EL (cell line): ENCODE measurements at regions not wholly inside any gene's neighbourhood (a gene's known extent, or its start where the extent isn't known, plus 50 kb on each side); places are given as distances from the start of the nearest gene placed in this dataset.
"Not testable (repeated sequence)": the region's sequence is repeated elsewhere in the genome, so short reads cannot be mapped to it uniquely, and the experiment has no call there.

ENCODE experiments used
- DNase-seq: peaks from one replicate; pipeline ENCODE4 v3.0.0-alpha.2; 2016

- not testable (repeated sequence) for DNase-seq
These were observed 288.3 kb downstream of the SPRY1 start for GRCh38 chr4:123684937-123685336.

GRCh38 chr4:123695531-123695930 is 298.9 kb downstream of the SPRY1 start:
- not testable (repeated sequence) for DNase-seq

- no peak for DNase-seq
These were observed 300.1 kb downstream of the SPRY1 start for GRCh38 chr4:123696687-123697086.

- DNase-seq = no peak
These were observed 302.0 kb downstream of the SPRY1 start for GRCh38 chr4:123698556-123698955.

GRCh38 chr4:123699880-123700771 is 303.5 kb downstream of the SPRY1 start:
- DNase-seq = peak; percentile 89

GRCh38 chr4:123701131-123701575 is 304.6 kb downstream of the SPRY1 start:
- no peak for DNase-seq

- no peak for DNase-seq
These were observed 308.8 kb downstream of the SPRY1 start for GRCh38 chr4:123705419-123705818.

GRCh38 chr4:123706973-123707372 is 310.4 kb downstream of the SPRY1 start:
- peak; percentile 9 for DNase-seq

GRCh38 chr4:123708902-123709301 is 312.3 kb downstream of the SPRY1 start:
- no peak for DNase-seq

- no peak for DNase-seq
These were observed 312.7 kb downstream of the SPRY1 start for GRCh38 chr4:123709336-123709735.

GRCh38 chr4:123731035-123731434 is 334.4 kb downstream of the SPRY1 start:
- no peak for DNase-seq

GRCh38 chr4:123737156-123737555 is 340.6 kb downstream of the SPRY1 start:
- no peak for DNase-seq

- DNase-seq = no peak
These were observed 343.2 kb downstream of the SPRY1 start for GRCh38 chr4:123739806-123740205.

- no peak for DNase-seq
These were observed 343.6 kb downstream of the SPRY1 start for GRCh38 chr4:123740236-123740635.

- DNase-seq = no peak
These were observed 345.3 kb downstream of the SPRY1 start for GRCh38 chr4:123741906-123742305.

GRCh38 chr4:123743848-123744247 is 347.3 kb downstream of the SPRY1 start:
- no peak for DNase-seq

- no peak for DNase-seq
These were observed 348.2 kb downstream of the SPRY1 start for GRCh38 chr4:123744664-123745290.

GRCh38 chr4:123747016-123747415 is 350.4 kb downstream of the SPRY1 start:
- no peak for DNase-seq

- DNase-seq = no peak
These were observed 352.2 kb downstream of the SPRY1 start for GRCh38 chr4:123748806-123749205.

- no peak for DNase-seq
These were observed 352.8 kb downstream of the SPRY1 start for GRCh38 chr4:123749383-123749782.

- no peak for DNase-seq
These were observed 353.4 kb downstream of the SPRY1 start for GRCh38 chr4:123750044-123750443.

- no peak for DNase-seq
These were observed 359.1 kb downstream of the SPRY1 start for GRCh38 chr4:123755655-123756054.

- no peak for DNase-seq
These were observed 371.2 kb downstream of the SPRY1 start for GRCh38 chr4:123767806-123768205.

- DNase-seq = no peak
These were observed 374.3 kb downstream of the SPRY1 start for GRCh38 chr4:123770884-123771283.
